Tibial artery (tissue), 4 donors: ENCODE measurements at regions not wholly inside any gene's neighbourhood (a gene's known extent, or its start where the extent isn't known, plus 50 kb on each side); places are given as distances from the start of the nearest gene placed in this dataset.
"Not testable (repeated sequence)": the region's sequence is repeated elsewhere in the genome, so short reads cannot be mapped to it uniquely, and the experiment has no call there.

ENCODE experiments used
- DNase-seq, 2 donors: peaks; one replicate each; pipeline ENCODE4 v3.0.0-alpha.2; 2019
- H3K27ac ChIP-seq, 2 donors: fragments of 200-600 bp; sonication (generic) in 1 of 2; 1 replicate in 1 of 2; 2 replicates in 1 of 2; pipeline ENCODE4 v1.5.1; 2018 to 2019; ENCODE audit warnings: mild to moderate bottlenecking in 1 of 2
- H3K27me3 ChIP-seq, 2 donors: fragments of 200-600 bp; sonication (generic) in 1 of 2; one replicate each; pipeline versions ENCODE4 v1.5.1 to v1.6.0; 2016 to 2019
- H3K36me3 ChIP-seq, 3 donors: fragments of 200-600 bp; sonication (generic) in 2 of 3; one replicate each; pipeline ENCODE4 v1.5.1; 2016 to 2019; ENCODE audit warnings: mild to moderate bottlenecking in 2 of 3
- H3K4me1 ChIP-seq, 4 donors: fragments of 200-600 bp; sonication (generic) in 2 of 4; 1 replicate in 3 of 4; 2 replicates in 1 of 4; pipeline ENCODE4 v1.5.1; 2016 to 2019
- H3K4me3 ChIP-seq, 2 donors: fragments of 200-600 bp; sonication (generic) in 1 of 2; 1 replicate in 1 of 2; 2 replicates in 1 of 2; pipeline ENCODE4 v1.5.1; 2018 to 2019; ENCODE audit warnings: mild to moderate bottlenecking in 2 of 2
- H3K9me3 ChIP-seq, 3 donors: fragments of 200-600 bp; sonication (generic) in 1 of 3; one replicate each; pipeline ENCODE4 v1.5.1; 2016 to 2019
- CTCF ChIP-seq, 2 experiments: fragments of 200-600 bp in 1 of 2; fragments of 450-650 bp in 1 of 2; IDR thresholded peaks; one replicate each; pipeline ENCODE4 v1.5.1; 2017 to 2019; ENCODE audit warnings: antibody characterized with exemption in 2 of 2, mild to moderate bottlenecking in 1 of 2, moderate library complexity in 1 of 2
- intact Hi-C: fragments of 100-400 bp; cut with DNase I; formaldehyde crosslinking; loops from one replicate; pipeline ENCODE4 v1.15.0; 2023; ENCODE audit warnings: low total_unique reads

DNA sequence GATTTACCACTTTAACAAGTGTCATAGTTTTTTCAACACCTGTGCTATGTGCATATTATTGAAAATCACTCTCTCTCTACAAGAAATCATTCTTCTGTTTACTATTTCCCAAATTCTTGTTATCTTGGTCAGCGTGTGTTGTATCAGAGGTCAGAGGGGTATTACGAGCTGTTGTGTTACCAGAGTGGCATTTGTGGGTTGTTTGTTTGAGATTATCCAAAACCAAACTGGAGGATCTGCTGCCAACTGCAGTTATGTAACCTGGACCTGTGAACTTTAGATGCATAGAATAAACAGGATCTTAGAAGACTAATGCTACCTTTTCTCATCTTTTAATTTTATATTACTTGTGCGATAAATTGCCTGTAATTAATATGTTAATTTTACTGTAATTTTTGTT is 1751.4 kb upstream of the SPRY2 start:
- Histone ChIP-seq H3K27ac (no peak overlapping the region), H3K9me3 (no peaks in the 10 kb centered on the region), H3K4me1 (no peaks in the 10 kb centered on the region), H3K36me3 (no peaks in the 10 kb centered on the region), H3K27me3 (no peaks in the 10 kb centered on the region), H3K4me3 (no peak overlapping the region)
- DNase-seq = no peak
- intact Hi-C loops = no loop called here
- no peak for TF ChIP-seq CTCF (IDR thresholded peaks at IDR 0.05)

GRCh38 chr13:82088781-82089180 is 1747.9 kb upstream of the SPRY2 start:
- Histone ChIP-seq H3K4me3 (no peak overlapping the region), H3K36me3 (no peaks in the 10 kb centered on the region), H3K27me3 (no peaks in the 10 kb centered on the region), H3K4me1 (no peaks in the 10 kb centered on the region), H3K27ac (no peak overlapping the region), H3K9me3 (no peaks in the 10 kb centered on the region)
- TF ChIP-seq CTCF (IDR thresholded peaks at IDR 0.05) = no peak
- intact Hi-C loops = no loop called here
- no peak for DNase-seq

- DNase-seq = no peak
- no peak overlapping the region for H3K27ac ChIP-seq
These were observed 1735.6 kb upstream of the SPRY2 start for GRCh38 chr13:82076496-82076895.

GRCh38 chr13:82070416-82070815 is 1729.5 kb upstream of the SPRY2 start:
- DNase-seq = no peak
- intact Hi-C loops = no loop called here

More at GRCh38 chr13:82076496-82076895, 1735.6 kb upstream of the SPRY2 start:
- Histone ChIP-seq H3K9me3 (no peaks in the 10 kb centered on the region), H3K4me1 (no peaks in the 10 kb centered on the region), H3K4me3 (no peak overlapping the region), H3K27me3 (no peaks in the 10 kb centered on the region), H3K36me3 (no peaks in the 10 kb centered on the region)
- intact Hi-C loops = no loop called here
- TF ChIP-seq CTCF (IDR thresholded peaks at IDR 0.05) = no peak

DNA sequence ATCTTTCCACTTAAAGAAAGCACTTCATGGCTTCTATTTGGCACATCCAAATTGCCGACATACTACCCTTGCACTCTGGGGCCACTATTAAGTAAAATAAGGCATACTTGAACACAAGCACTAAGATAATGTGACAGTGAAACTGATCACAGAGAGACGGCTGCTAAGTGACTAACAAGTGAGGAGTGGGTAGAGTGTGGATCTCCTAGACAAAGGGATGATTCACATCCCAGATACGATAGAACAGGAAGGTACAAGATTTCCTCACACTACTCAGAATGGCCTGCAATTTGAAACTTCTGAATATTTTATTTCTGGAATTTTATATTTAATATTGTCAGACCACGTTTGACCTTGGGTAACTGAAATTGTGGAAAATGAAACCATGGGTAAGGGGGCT is 1721.8 kb upstream of the SPRY2 start:
- no peak for DNase-seq
- no peak for TF ChIP-seq CTCF (IDR thresholded peaks at IDR 0.05)

More at GRCh38 chr13:82070416-82070815, 1729.5 kb upstream of the SPRY2 start:
- no peak overlapping the region for H3K4me3 ChIP-seq
- H3K27ac ChIP-seq = no peak overlapping the region
- no peak for TF ChIP-seq CTCF (IDR thresholded peaks at IDR 0.05)
- no peaks in the 10 kb centered on the region for H3K4me1 ChIP-seq
- no peaks in the 10 kb centered on the region for H3K36me3 ChIP-seq
- H3K27me3 ChIP-seq = no peaks in the 10 kb centered on the region
- no peaks in the 10 kb centered on the region for H3K9me3 ChIP-seq

GRCh38 chr13:82058364-82058763 is 1717.4 kb upstream of the SPRY2 start:
- TF ChIP-seq CTCF (IDR thresholded peaks at IDR 0.05) = no peak
- Histone ChIP-seq H3K4me1 (no peaks in the 10 kb centered on the region), H3K27me3 (no peaks in the 10 kb centered on the region), H3K9me3 (no peaks in the 10 kb centered on the region), H3K4me3 (no peak overlapping the region), H3K27ac (no peak overlapping the region), H3K36me3 (no peaks in the 10 kb centered on the region)
- intact Hi-C loops = no loop called here
- no peak for DNase-seq

More for the DNA sequence above, 1721.8 kb upstream of the SPRY2 start:
- Histone ChIP-seq H3K27me3 (no peaks in the 10 kb centered on the region), H3K36me3 (no peaks in the 10 kb centered on the region), H3K4me1 (no peaks in the 10 kb centered on the region), H3K4me3 (no peak overlapping the region), H3K9me3 (no peaks in the 10 kb centered on the region), H3K27ac (no peak overlapping the region)
- intact Hi-C loops = no loop called here

GRCh38 chr13:82045316-82045715 is 1704.4 kb upstream of the SPRY2 start:
- H3K27me3 ChIP-seq, H3K4me3 ChIP-seq, intact Hi-C loops, H3K4me1 ChIP-seq, H3K36me3 ChIP-seq, H3K27ac ChIP-seq, H3K9me3 ChIP-seq, DNase-seq: not testable (repeated sequence)
